ENCODE measurements at regions not wholly inside any gene's neighbourhood (a gene's known extent, or its start where the extent isn't known, plus 50 kb on each side); places are given as distances from the start of the nearest gene placed in this dataset.

GRCh38 chr5:116637149-116637740 is 62.6 kb upstream of the SEMA6A start:
- H3K4me2 ChIP-seq, result no peak overlapping the region
- peaks cover 2% of the 10 kb centered on the region for H3K27me3 Mint-ChIP-seq (ENCODE audit: insufficient read depth, low read depth)

GRCh38 chr5:116632890-116633289 is 58.3 kb upstream of the SEMA6A start:
- Histone ChIP-seq H3K36me3 (no peaks in the 10 kb centered on the region), H3K4me1 (peaks cover 6% of the 10 kb centered on the region), H3K27ac (no peak overlapping the region), H2AFZ (replicated peaks) (no peak overlapping the region), H3K9ac (no peak overlapping the region), H3K27me3 (no peaks in the 10 kb centered on the region), H3K4me3 (no peak overlapping the region), H4K20me1 (ENCODE audit: low read depth) (no peaks in the 10 kb centered on the region), H3K4me2 (no peak overlapping the region), H3K79me2 (ENCODE audit: low read depth) (no peaks in the 10 kb centered on the region), H3K9me3 (ENCODE audit: low read depth) (no peaks in the 10 kb centered on the region), H3F3A (ENCODE audit: low read depth) (no peaks in the 10 kb centered on the region)
- H3K36me3 Mint-ChIP-seq, result no peaks in the 10 kb centered on the region
- H3K27ac Mint-ChIP-seq, result no peak overlapping the region
- no peak for TF ChIP-seq EZH2 (IDR thresholded peaks at IDR 0.05)
- TF ChIP-seq CTCF (IDR thresholded peaks at IDR 0.05), result no peak
- TF ChIP-seq EZH2phosphoT487 (IDR thresholded peaks at IDR 0.05), result no peak
- peaks cover 3% of the 10 kb centered on the region for H3K9me3 Mint-ChIP-seq
- H3K4me3 Mint-ChIP-seq, result no peak overlapping the region
- H3K27me3 Mint-ChIP-seq (ENCODE audit: insufficient read depth, low read depth), result peaks cover 4% of the 10 kb centered on the region
- H3K4me1 Mint-ChIP-seq, result peaks cover 13% of the 10 kb centered on the region
- DNase-seq (ENCODE audit: low spot score), result no peak

More at GRCh38 chr5:116637149-116637740, 62.6 kb upstream of the SEMA6A start:
- H3F3A ChIP-seq (ENCODE audit: low read depth), result no peaks in the 10 kb centered on the region
- no peaks in the 10 kb centered on the region for H3K9me3 ChIP-seq (ENCODE audit: low read depth)
- H3K4me3 ChIP-seq, result no peak overlapping the region
- H4K20me1 ChIP-seq (ENCODE audit: low read depth), result no peaks in the 10 kb centered on the region
- TF ChIP-seq EZH2phosphoT487 (IDR thresholded peaks at IDR 0.05) (no peak), EZH2 (IDR thresholded peaks at IDR 0.05) (no peak), CTCF (IDR thresholded peaks at IDR 0.05) (no peak)
- no peaks in the 10 kb centered on the region for H3K4me1 ChIP-seq
- H3K79me2 ChIP-seq (ENCODE audit: low read depth), result no peaks in the 10 kb centered on the region
- H3K4me1 Mint-ChIP-seq, result no peaks in the 10 kb centered on the region
- H3K9me3 Mint-ChIP-seq, result peaks cover 5% of the 10 kb centered on the region
- H3K36me3 ChIP-seq, result no peaks in the 10 kb centered on the region
- no peaks in the 10 kb centered on the region for H3K36me3 Mint-ChIP-seq
- H3K4me3 Mint-ChIP-seq, result no peak overlapping the region
- no peak overlapping the region for H3K27ac ChIP-seq
- H3K9ac ChIP-seq, result no peak overlapping the region
- H2AFZ ChIP-seq (replicated peaks), result no peak overlapping the region
- H3K27ac Mint-ChIP-seq, result no peak overlapping the region
- DNase-seq (ENCODE audit: low spot score), result no peak
- H3K27me3 ChIP-seq, result no peaks in the 10 kb centered on the region

- Histone ChIP-seq H3F3A (ENCODE audit: low read depth) (peaks cover 4% of the 10 kb centered on the region), H2AFZ (replicated peaks) (no peak overlapping the region), H3K4me1 (peaks cover 14% of the 10 kb centered on the region), H4K20me1 (ENCODE audit: low read depth) (no peaks in the 10 kb centered on the region), H3K9me3 (ENCODE audit: low read depth) (no peaks in the 10 kb centered on the region), H3K27me3 (no peaks in the 10 kb centered on the region), H3K36me3 (no peaks in the 10 kb centered on the region), H3K4me3 (no peak overlapping the region), H3K27ac (no peak overlapping the region), H3K9ac (no peak overlapping the region), H3K4me2 (no peak overlapping the region), H3K79me2 (ENCODE audit: low read depth) (no peaks in the 10 kb centered on the region)
- peaks cover 3% of the 10 kb centered on the region for H3K9me3 Mint-ChIP-seq
- H3K4me3 Mint-ChIP-seq, result no peak overlapping the region
- no peak for TF ChIP-seq CTCF (IDR thresholded peaks at IDR 0.05)
- TF ChIP-seq EZH2phosphoT487 (IDR thresholded peaks at IDR 0.05), result no peak
- TF ChIP-seq EZH2 (IDR thresholded peaks at IDR 0.05), result no peak
- H3K27me3 Mint-ChIP-seq (ENCODE audit: insufficient read depth, low read depth), result peaks cover 7% of the 10 kb centered on the region
- no peaks in the 10 kb centered on the region for H3K36me3 Mint-ChIP-seq
- H3K27ac Mint-ChIP-seq, result no peak overlapping the region
- DNase-seq (ENCODE audit: low spot score), result no peak
- peaks cover 25% of the 10 kb centered on the region for H3K4me1 Mint-ChIP-seq
Measured at GRCh38 chr5:116631147-116631546, 56.5 kb upstream of the SEMA6A start.

Data from neural progenitor cell (in vitro differentiated cells).